GM19463 (cell line): ENCODE measurements at regions not wholly inside any gene's neighbourhood (a gene's known extent, or its start where the extent isn't known, plus 50 kb on each side); places are given as distances from the start of the nearest gene placed in this dataset.

Source experiments
- ATAC-seq: cut with Tn5 transposase; IDR thresholded peaks from one replicate; pipeline ENCODE4 v1.9.1; 2021; ENCODE audit warnings: mild to moderate bottlenecking, moderate library complexity; ENCODE audit not compliant: unreplicated experiment

DNA sequence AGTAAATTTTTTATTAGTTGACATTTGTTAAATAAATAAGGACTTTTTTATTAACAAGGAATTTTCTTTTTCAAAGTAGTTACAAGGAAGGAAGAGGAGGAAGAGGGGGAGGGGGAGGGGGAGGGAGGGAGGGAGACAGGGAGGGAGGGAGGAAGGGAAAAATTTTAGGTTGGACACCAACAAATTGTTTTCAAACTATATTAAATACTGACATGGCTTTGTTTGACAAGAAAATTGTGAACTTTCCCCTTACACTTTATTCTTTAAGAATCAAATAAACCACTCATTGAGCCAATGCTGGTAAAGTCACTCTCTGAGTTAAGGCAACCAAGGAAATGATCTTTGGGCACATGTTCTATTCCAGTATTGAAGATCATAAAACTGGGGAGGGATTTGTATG lies 115.7 kb upstream of the PPP2R3A start:
- no peak for ATAC-seq

- no peak for ATAC-seq
Observed at GRCh38 chr3:135851201-135852081, 114.1 kb upstream of the PPP2R3A start.

DNA sequence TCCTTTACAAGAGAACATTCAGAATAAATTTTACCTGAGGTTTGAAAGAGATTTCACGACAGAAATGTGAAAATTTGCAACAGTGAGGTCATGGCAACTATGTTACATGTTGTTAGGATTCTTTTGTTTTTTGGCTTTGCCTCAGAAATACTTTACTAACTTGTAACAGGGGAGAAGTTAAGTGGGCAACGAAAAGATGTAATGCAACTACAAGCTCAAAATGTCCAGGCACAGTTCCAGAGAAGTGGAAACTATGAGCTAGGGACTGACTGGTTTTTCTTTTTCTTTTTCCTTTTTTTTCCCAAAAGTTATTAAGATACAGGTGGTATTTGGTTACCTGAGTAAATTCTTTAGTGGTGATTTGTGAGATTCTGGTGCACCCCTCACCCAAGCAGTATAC lies 111.5 kb upstream of the PPP2R3A start:
- ATAC-seq: no peak

GRCh38 chr3:135860761-135861160 lies 104.8 kb upstream of the PPP2R3A start:
- no peak for ATAC-seq

GRCh38 chr3:135862361-135862760 lies 103.2 kb upstream of the PPP2R3A start:
- ATAC-seq: no peak

DNA sequence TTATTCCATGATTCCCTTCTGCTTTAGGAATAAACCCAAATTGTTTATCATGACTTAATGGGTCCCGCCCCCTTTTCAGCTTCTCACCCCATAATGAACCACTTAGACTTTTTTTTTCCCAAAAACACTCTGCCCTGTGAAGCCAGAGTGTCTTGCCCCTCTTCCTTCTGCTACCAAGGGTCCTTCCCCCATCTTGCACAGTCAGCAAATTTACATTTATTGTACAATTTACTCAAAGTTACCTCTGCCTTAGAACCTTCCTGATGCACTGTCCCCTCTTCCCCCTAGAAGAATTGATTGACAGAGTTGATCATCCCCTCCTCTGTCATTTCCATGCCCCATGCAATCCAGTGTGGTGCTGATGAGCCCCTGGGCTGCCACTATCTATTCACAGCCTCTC lies 101.5 kb upstream of the PPP2R3A start:
- ATAC-seq: no peak

DNA sequence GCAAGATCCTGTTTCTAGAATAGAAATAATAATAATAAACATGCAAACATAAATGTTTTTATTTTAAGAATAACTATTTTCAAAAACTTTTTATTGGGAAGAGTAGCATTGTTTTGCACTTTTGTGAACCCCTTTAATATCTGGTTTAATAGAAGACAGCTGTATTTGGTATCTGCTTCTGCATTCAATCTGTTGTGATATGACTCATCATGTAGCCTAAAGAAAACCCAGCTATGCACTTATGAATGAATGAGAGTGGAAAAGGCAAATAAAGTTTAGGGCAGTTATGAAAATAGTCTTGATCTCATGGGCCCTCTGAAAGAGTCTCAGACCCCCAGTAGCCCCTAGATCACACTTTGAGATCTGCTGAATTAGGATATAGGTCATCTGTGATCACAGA lies 100.4 kb upstream of the PPP2R3A start:
- ATAC-seq: no peak

GRCh38 chr3:135865553-135865952 lies 100.0 kb upstream of the PPP2R3A start:
- no peak for ATAC-seq

DNA sequence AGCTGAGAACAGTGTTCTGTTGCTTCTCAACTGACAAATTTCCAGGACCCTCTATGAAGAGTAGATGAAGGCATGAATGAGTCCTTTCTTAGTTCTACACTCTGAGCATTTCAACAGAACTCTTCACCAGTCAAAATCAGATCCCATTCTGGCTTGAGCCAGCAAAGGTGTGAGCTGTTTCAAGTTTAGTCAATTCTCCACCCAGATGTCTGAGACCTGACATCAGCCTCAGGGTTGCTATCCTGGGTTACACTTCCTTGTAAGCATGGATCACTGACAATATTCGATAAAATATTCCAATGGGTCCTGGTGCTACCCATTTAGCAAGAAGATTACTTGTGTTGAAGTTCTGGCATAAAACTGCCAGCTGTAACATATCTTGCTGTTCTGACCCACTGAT lies 97.6 kb upstream of the PPP2R3A start:
- ATAC-seq: no peak

- ATAC-seq: no peak
Observed at GRCh38 chr3:135868801-135869200, 96.7 kb upstream of the PPP2R3A start.

GRCh38 chr3:135869439-135870105 lies 96.0 kb upstream of the PPP2R3A start:
- no peak for ATAC-seq

DNA sequence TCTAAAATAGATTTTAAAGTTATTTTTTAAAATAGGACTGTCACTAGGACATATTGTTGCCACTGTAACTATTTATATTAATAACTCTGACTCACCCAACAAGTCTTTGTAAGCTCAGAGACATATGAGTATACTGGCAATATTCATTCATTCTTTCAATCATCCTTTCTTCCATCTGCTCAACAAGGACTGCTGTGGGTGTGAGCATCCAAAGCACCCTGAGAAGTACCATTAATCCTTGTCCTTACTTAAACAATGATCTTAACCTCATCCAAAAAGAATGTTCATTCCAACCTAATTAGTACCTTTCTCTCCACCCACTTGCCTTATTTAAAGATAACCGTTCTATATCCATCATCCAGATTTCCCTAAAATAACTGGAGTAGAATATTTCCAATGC lies 94.2 kb upstream of the PPP2R3A start:
- ATAC-seq: no peak

- ATAC-seq: no peak
Observed at GRCh38 chr3:135874035-135874434, 91.5 kb upstream of the PPP2R3A start.

DNA sequence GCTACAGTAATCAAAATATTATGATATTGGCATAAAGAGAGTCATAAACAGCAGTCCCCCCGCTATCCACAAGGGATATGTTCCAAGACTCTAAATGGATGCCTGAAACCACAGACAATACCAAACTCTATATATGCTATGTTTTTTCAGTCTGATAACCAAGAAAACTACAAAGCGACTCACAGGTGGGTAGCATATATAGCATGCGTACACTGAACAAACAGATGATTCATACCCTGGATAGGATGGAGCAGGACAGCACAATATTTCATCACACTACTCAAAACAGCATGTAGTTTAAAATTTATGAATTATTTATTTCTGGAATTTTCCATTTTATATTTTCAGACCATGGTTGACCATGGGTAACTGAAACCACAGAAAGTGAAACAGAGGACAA lies 87.0 kb upstream of the PPP2R3A start:
- ATAC-seq: no peak

GRCh38 chr3:135885885-135886284 lies 79.6 kb upstream of the PPP2R3A start:
- no peak for ATAC-seq

- ATAC-seq: no peak
Observed at GRCh38 chr3:135887220-135887619, 78.3 kb upstream of the PPP2R3A start.

DNA sequence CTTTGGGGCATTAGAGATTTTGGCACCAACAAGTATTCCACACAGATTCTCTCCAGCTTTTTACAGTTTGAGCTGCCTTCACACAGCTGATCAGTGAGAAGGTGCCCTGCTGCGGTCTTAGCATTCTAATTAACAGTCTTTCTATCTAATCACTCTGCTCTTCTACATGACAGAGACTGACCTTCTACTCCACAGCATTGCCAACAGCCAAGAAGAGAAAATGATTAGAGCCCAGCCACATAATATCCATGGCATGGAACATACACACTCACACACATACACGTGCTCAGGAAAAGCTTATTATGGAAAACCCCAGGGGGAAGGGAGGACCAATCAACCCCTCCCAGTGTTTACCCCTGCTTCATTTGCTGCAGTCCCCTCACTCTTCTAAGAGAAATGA lies 76.1 kb upstream of the PPP2R3A start:
- no peak for ATAC-seq

DNA sequence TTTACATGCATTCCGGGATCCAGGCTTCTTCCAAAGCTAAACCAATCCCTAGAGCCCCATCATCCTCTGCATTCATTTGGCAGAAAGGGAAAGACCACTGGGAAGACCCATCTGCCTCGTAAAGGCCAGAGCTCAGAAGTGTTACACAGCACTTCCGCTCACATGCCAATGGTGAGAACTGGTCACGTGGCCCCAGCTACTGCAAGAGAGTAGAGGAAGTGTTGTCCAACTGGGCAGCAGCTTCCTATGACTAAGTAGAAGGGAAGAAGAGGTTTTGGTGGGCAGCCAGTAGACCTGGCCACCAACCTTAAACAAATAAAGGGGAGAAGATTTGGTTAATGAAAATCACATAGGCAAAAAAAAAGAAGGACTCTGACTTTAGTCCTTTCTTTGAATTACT lies 74.4 kb upstream of the PPP2R3A start:
- ATAC-seq: no peak

DNA sequence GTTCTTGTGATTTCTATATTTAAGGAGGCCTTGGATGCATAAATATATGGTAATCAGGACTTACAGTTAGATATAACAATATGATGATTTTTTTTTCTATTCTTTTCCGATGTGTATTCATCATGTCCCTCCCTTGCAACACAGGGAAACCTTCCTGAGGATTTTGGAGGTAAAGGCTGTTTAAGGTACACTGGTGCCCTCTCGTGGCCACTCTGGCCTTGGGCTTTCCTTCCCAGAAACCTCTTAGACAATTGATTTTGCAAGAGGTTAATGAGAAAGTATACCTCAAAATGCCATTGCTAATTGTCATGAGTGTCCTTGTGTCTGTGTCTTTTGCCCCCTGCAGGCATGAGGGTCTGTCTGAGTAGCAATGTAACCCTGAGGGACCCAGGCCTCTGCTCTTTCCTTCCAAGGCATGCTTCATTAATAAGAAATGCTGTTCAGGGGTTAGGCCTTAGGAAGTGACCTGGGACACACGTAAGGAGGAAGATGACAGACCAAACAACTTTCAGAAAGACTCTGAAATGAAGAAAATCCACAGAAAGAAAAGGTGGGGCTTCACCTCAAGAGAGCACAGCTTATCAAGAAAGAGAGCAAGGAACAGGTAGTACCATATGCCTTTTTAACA lies 70.3 kb upstream of the PPP2R3A start:
- ATAC-seq: no peak

- ATAC-seq: no peak
Observed at GRCh38 chr3:135895734-135896121, 69.8 kb upstream of the PPP2R3A start.

- no peak for ATAC-seq
Observed at GRCh38 chr3:135896613-135897012, 68.9 kb upstream of the PPP2R3A start.

DNA sequence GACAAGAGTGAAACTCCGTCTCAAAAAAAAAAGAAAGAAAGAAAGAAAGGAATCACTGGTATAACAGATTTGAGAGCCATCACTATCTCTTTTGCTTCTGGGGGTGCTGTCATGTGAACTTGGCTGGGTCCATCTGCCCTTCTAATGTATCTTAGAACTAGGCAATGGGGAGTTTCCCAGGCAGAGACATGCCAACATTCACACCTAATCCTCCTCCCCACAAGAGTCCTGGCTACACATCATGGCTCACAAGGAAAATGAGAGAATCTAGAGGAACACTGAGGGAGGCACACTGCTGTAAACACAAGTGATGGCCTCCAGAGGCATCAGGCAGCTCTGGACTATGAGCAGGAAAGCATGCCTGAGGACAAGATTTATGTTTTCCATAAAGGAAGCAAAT lies 67.8 kb upstream of the PPP2R3A start:
- no peak for ATAC-seq
